ENCODE measurements at regions not wholly inside any gene's neighbourhood (a gene's known extent, or its start where the extent isn't known, plus 50 kb on each side); places are given as distances from the start of the nearest gene placed in this dataset.
"Not testable (repeated sequence)": the region's sequence is repeated elsewhere in the genome, so short reads cannot be mapped to it uniquely, and the experiment has no call there.

DNA sequence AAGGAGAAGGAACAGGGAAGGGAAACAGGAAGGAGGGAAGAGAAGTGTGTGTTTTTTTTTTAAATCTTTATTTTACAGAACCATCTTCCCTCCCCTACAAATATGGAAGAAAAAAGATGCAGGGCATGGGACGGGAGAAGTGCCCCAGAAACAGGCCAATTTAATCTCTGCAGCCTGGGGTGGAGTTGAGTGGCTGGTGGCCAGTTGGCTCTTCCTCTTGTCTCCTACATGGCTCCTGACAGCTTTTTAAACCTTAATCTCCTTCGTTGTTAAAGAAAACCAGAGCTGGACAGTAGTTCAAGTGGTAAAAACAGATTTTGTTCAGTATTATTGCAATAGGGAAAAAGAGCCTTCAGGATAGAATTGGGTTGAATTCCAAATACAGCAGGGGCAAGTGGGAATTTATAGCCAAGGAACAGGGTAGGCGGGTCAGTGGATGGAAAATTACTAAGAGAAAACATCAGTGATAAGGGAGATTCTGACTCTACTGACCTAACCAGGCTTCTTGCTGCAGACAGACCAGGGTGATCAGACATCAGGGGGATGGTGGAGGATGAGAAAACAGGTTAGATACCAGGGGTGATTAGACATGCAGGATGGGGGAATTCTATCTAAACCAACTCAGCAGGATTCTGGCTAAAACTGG is 125.1 kb upstream of the CLINT1 start:
- Histone ChIP-seq H3K36me3 (ENCODE audit: control insufficient read depth, insufficient read depth, low read length) (no peaks in the 10 kb centered on the region), H3K9me3 (ENCODE audit: control insufficient read depth, low read length) (no peaks in the 10 kb centered on the region), H3K4me1 (ENCODE audit: control insufficient read depth, insufficient read depth, low read length) (no peaks in the 10 kb centered on the region), H3K27me3 (ENCODE audit: control insufficient read depth, insufficient read depth, low read length) (no peaks in the 10 kb centered on the region), H3K9ac (ENCODE audit: low read length) (no peak overlapping the region), H3K4me3 (ENCODE audit: low read length) (no peak overlapping the region)

- no peak overlapping the region for H3K9ac ChIP-seq (ENCODE audit: low read length)
- H3K4me3 ChIP-seq (ENCODE audit: low read length), result no peak overlapping the region
- H3K4me1 ChIP-seq (ENCODE audit: control insufficient read depth, insufficient read depth, low read length), result peaks cover 19% of the 10 kb centered on the region
- no peaks in the 10 kb centered on the region for H3K9me3 ChIP-seq (ENCODE audit: control insufficient read depth, low read length)
- no peaks in the 10 kb centered on the region for H3K27me3 ChIP-seq (ENCODE audit: control insufficient read depth, insufficient read depth, low read length)
- H3K36me3 ChIP-seq (ENCODE audit: control insufficient read depth, insufficient read depth, low read length), result no peaks in the 10 kb centered on the region
Measured at GRCh38 chr5:157978061-157978460, 119.1 kb upstream of the CLINT1 start.

DNA sequence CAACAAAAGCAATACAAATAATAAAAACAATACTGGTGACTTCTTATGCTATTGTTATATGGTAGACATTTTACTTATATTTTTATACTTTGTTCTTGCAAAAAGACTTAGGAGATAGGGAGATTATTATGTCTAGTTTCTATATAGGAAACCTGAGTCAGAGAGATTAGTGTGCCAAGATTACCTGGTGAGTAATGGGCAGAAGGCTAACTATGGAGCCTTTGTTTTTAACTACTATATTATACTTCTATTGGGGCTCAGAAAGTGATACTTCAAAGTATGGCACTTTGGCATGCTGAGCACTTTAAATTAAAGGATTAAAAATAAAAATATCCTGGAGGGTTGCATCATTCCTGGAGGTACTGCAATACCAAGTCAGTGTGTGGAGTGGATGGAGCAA is 117.5 kb upstream of the CLINT1 start:
- Histone ChIP-seq H3K27me3 (ENCODE audit: control insufficient read depth, insufficient read depth, low read length) (no peaks in the 10 kb centered on the region), H3K36me3 (ENCODE audit: control insufficient read depth, insufficient read depth, low read length) (no peaks in the 10 kb centered on the region), H3K4me1 (ENCODE audit: control insufficient read depth, insufficient read depth, low read length) (peaks cover 20% of the 10 kb centered on the region), H3K4me3 (ENCODE audit: low read length) (no peak overlapping the region), H3K9me3 (ENCODE audit: control insufficient read depth, low read length) (no peaks in the 10 kb centered on the region), H3K9ac (ENCODE audit: low read length) (no peak overlapping the region)

- H3K9me3 ChIP-seq (ENCODE audit: control insufficient read depth, low read length), result no peaks in the 10 kb centered on the region
- H3K4me1 ChIP-seq (ENCODE audit: control insufficient read depth, insufficient read depth, low read length), result peaks cover 14% of the 10 kb centered on the region
- no peaks in the 10 kb centered on the region for H3K36me3 ChIP-seq (ENCODE audit: control insufficient read depth, insufficient read depth, low read length)
- no peak overlapping the region for H3K4me3 ChIP-seq (ENCODE audit: low read length)
- H3K27me3 ChIP-seq (ENCODE audit: control insufficient read depth, insufficient read depth, low read length), result no peaks in the 10 kb centered on the region
- no peak overlapping the region for H3K9ac ChIP-seq (ENCODE audit: low read length)
Measured at GRCh38 chr5:157972579-157972978, 113.6 kb upstream of the CLINT1 start.

- no peak overlapping the region for H3K9ac ChIP-seq (ENCODE audit: low read length)
- no peak overlapping the region for H3K4me3 ChIP-seq (ENCODE audit: low read length)
- no peaks in the 10 kb centered on the region for H3K36me3 ChIP-seq (ENCODE audit: control insufficient read depth, insufficient read depth, low read length)
Measured at GRCh38 chr5:157971571-157972216, 112.7 kb upstream of the CLINT1 start.

DNA sequence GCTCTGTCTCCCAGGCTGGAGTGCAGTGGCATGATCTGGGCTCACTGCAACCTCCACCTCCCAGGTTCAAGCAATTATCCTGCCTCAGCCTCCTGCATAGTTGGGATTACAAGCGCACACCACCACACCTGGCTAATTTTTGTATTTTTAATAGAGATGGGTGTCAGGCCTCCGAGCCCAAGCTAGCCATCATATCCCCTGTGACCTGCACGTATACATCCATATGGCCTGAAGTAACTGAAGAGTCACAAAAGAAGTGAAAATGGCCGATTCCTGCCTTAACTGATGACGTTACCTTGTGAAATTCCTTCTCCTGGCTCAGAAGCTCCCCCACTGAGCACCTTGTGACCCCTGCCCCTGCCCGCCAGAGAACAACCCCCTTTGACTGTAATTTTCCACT is 109.6 kb upstream of the CLINT1 start:
- H3K4me1 ChIP-seq (ENCODE audit: control insufficient read depth, insufficient read depth, low read length); H3K9ac ChIP-seq (ENCODE audit: low read length); H3K27me3 ChIP-seq (ENCODE audit: control insufficient read depth, insufficient read depth, low read length): not testable (repeated sequence)

More at GRCh38 chr5:157971571-157972216, 112.7 kb upstream of the CLINT1 start:
- Histone ChIP-seq H3K4me1 (ENCODE audit: control insufficient read depth, insufficient read depth, low read length) (peaks cover 8% of the 10 kb centered on the region), H3K9me3 (ENCODE audit: control insufficient read depth, low read length) (no peaks in the 10 kb centered on the region), H3K27me3 (ENCODE audit: control insufficient read depth, insufficient read depth, low read length) (no peaks in the 10 kb centered on the region)

GRCh38 chr5:157965989-157966388 is 107.0 kb upstream of the CLINT1 start:
- Histone ChIP-seq H3K4me3 (ENCODE audit: low read length) (no peak overlapping the region), H3K27me3 (ENCODE audit: control insufficient read depth, insufficient read depth, low read length) (no peaks in the 10 kb centered on the region), H3K36me3 (ENCODE audit: control insufficient read depth, insufficient read depth, low read length) (no peaks in the 10 kb centered on the region), H3K9me3 (ENCODE audit: control insufficient read depth, low read length) (no peaks in the 10 kb centered on the region), H3K4me1 (ENCODE audit: control insufficient read depth, insufficient read depth, low read length) (peaks cover 14% of the 10 kb centered on the region), H3K9ac (ENCODE audit: low read length) (no peak overlapping the region)

More for the DNA sequence above, 109.6 kb upstream of the CLINT1 start:
- not testable (repeated sequence) for H3K9me3 ChIP-seq (ENCODE audit: control insufficient read depth, low read length); H3K4me3 ChIP-seq (ENCODE audit: low read length); H3K36me3 ChIP-seq (ENCODE audit: control insufficient read depth, insufficient read depth, low read length)

GRCh38 chr5:157965040-157965678 is 106.2 kb upstream of the CLINT1 start:
- H3K4me1 ChIP-seq (ENCODE audit: control insufficient read depth, insufficient read depth, low read length), result peaks cover 17% of the 10 kb centered on the region
- H3K4me3 ChIP-seq (ENCODE audit: low read length), result no peak overlapping the region

DNA sequence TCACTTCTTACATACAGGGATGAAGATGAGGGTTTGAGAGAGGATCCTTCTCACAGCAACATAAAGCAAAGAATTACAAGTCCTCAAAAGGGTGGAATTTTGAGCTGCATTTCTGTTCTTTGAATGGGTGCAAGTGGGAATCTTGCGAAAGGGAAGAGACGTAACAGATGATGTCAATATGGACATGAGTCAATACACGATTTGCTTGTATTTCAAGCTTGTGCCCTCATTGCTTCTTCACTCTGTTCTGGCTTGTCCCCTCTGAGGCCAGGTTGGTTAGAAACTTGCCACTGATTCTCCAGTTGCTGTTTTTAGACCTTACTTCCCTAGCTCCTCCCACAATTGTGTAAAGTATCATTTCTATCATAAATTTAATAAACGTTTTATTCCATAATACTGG is 104.8 kb upstream of the CLINT1 start:
- Histone ChIP-seq H3K4me3 (ENCODE audit: low read length) (no peak overlapping the region), H3K36me3 (ENCODE audit: control insufficient read depth, insufficient read depth, low read length) (no peaks in the 10 kb centered on the region), H3K9ac (ENCODE audit: low read length) (no peak overlapping the region), H3K4me1 (ENCODE audit: control insufficient read depth, insufficient read depth, low read length) (peaks cover 17% of the 10 kb centered on the region), H3K27me3 (ENCODE audit: control insufficient read depth, insufficient read depth, low read length) (no peaks in the 10 kb centered on the region), H3K9me3 (ENCODE audit: control insufficient read depth, low read length) (no peaks in the 10 kb centered on the region)

More at GRCh38 chr5:157965040-157965678, 106.2 kb upstream of the CLINT1 start:
- H3K27me3 ChIP-seq (ENCODE audit: control insufficient read depth, insufficient read depth, low read length), result no peaks in the 10 kb centered on the region
- no peak overlapping the region for H3K9ac ChIP-seq (ENCODE audit: low read length)
- H3K9me3 ChIP-seq (ENCODE audit: control insufficient read depth, low read length), result no peaks in the 10 kb centered on the region
- H3K36me3 ChIP-seq (ENCODE audit: control insufficient read depth, insufficient read depth, low read length), result no peaks in the 10 kb centered on the region

- Histone ChIP-seq H3K9ac (ENCODE audit: low read length) (no peak overlapping the region), H3K9me3 (ENCODE audit: control insufficient read depth, low read length) (no peaks in the 10 kb centered on the region), H3K36me3 (ENCODE audit: control insufficient read depth, insufficient read depth, low read length) (no peaks in the 10 kb centered on the region), H3K4me3 (ENCODE audit: low read length) (no peak overlapping the region), H3K4me1 (ENCODE audit: control insufficient read depth, insufficient read depth, low read length) (peaks cover 17% of the 10 kb centered on the region), H3K27me3 (ENCODE audit: control insufficient read depth, insufficient read depth, low read length) (no peaks in the 10 kb centered on the region)
Measured at GRCh38 chr5:157963244-157963643, 104.3 kb upstream of the CLINT1 start.

- not testable (repeated sequence) for H3K36me3 ChIP-seq (ENCODE audit: control insufficient read depth, insufficient read depth, low read length); H3K9me3 ChIP-seq (ENCODE audit: control insufficient read depth, low read length); H3K27me3 ChIP-seq (ENCODE audit: control insufficient read depth, insufficient read depth, low read length); H3K4me3 ChIP-seq (ENCODE audit: low read length); H3K9ac ChIP-seq (ENCODE audit: low read length)
- H3K4me1 ChIP-seq (ENCODE audit: control insufficient read depth, insufficient read depth, low read length), result peaks cover 17% of the 10 kb centered on the region
Measured at GRCh38 chr5:157962686-157963085, 103.7 kb upstream of the CLINT1 start.

- Histone ChIP-seq H3K36me3 (ENCODE audit: control insufficient read depth, insufficient read depth, low read length) (no peaks in the 10 kb centered on the region), H3K4me3 (ENCODE audit: low read length) (no peak overlapping the region), H3K9me3 (ENCODE audit: control insufficient read depth, low read length) (no peaks in the 10 kb centered on the region), H3K4me1 (ENCODE audit: control insufficient read depth, insufficient read depth, low read length) (peaks cover 22% of the 10 kb centered on the region), H3K9ac (ENCODE audit: low read length) (no peak overlapping the region), H3K27me3 (ENCODE audit: control insufficient read depth, insufficient read depth, low read length) (no peaks in the 10 kb centered on the region)
Measured at GRCh38 chr5:157961896-157962590, 103.1 kb upstream of the CLINT1 start.
